PC-3 (cell line): ENCODE measurements at regions not wholly inside any gene's neighbourhood (a gene's known extent, or its start where the extent isn't known, plus 50 kb on each side); places are given as distances from the start of the nearest gene placed in this dataset.

Experiments
- EZH2 ChIP-seq: fragments of 300-600 bp; sonication (generic); IDR thresholded peaks from one replicate; pipeline ENCODE4 v1.6.1; 2017; ENCODE audit warnings: antibody characterized with exemption, mild to moderate bottlenecking, low read length; ENCODE audit not compliant: unreplicated experiment
- TF ChIP-seq, protein P1 (sequence below): fragments of 300-600 bp; sonication (generic); conservative IDR thresholded peaks from 2 replicates; pipeline ENCODE4 v1.5.1; 2017; ENCODE audit warnings: antibody characterized with exemption, low read depth, mild to moderate bottlenecking, low read length

DNA sequence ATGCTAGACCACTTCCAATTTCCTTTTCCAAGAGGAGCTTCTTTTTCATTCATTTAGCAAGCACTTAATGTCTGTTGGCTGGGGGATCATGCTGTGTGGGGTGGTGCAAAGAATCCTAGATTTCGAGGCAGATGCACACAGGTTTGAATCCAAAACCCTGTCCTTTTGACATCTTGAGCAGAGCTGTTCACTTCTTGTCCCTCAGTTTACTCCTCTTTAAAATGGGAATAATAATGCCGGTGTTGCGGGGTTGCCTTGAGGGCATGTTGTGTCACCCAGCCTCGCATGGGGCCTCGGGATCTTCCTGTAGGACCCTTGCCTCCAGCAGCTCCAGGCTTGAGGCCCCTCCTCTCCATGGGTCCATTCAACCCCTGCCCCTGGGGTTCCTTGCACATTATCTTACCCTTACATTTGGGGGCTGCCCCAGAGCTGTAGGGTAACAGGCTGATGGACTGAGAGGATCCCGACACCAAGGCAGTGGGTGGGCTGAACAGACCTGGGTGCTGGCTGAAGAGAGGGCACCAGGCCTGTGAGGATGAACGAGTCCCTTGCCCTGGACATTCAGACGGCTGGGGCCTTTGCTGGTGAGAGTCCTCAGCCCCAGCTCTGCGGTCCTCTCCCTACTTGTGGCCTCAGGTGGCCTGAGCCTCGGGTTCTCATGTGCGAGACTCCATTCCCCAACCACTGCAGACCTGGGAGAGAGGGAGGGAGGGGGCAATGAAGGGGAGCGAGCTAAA lies 145.8 kb downstream of the BARX1 start:
- TF ChIP-seq EZH2 = no peak
- TF ChIP-seq, protein P1, sequence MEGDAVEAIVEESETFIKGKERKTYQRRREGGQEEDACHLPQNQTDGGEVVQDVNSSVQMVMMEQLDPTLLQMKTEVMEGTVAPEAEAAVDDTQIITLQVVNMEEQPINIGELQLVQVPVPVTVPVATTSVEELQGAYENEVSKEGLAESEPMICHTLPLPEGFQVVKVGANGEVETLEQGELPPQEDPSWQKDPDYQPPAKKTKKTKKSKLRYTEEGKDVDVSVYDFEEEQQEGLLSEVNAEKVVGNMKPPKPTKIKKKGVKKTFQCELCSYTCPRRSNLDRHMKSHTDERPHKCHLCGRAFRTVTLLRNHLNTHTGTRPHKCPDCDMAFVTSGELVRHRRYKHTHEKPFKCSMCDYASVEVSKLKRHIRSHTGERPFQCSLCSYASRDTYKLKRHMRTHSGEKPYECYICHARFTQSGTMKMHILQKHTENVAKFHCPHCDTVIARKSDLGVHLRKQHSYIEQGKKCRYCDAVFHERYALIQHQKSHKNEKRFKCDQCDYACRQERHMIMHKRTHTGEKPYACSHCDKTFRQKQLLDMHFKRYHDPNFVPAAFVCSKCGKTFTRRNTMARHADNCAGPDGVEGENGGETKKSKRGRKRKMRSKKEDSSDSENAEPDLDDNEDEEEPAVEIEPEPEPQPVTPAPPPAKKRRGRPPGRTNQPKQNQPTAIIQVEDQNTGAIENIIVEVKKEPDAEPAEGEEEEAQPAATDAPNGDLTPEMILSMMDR = no peak
